ENCODE measurements at regions not wholly inside any gene's neighbourhood (a gene's known extent, or its start where the extent isn't known, plus 50 kb on each side); places are given as distances from the start of the nearest gene placed in this dataset.
"Not testable (repeated sequence)": the region's sequence is repeated elsewhere in the genome, so short reads cannot be mapped to it uniquely, and the experiment has no call there.

DNA sequence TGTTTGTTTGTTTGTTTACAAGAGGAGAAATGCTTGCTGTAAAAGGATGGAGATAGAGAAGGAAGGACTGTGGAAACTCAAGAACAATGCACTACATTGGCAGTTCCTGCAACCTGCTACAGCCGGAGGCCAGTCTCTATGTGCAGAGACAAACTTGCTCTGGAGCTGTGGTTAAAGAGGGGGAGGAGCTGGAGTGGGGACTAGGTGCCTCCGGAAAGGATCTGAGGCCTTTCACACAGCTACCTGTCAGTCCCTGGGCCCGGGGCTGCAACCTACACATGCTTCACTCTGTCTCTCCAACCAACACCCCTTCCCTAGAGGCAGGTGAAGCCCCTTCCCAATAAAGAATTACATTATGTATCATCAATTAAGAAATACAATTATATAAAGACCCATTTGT, 1234.0 kb upstream of the ZEB2 start:
- no peak for DNase-seq (ENCODE audit: low read depth in 3 of 3)

DNA sequence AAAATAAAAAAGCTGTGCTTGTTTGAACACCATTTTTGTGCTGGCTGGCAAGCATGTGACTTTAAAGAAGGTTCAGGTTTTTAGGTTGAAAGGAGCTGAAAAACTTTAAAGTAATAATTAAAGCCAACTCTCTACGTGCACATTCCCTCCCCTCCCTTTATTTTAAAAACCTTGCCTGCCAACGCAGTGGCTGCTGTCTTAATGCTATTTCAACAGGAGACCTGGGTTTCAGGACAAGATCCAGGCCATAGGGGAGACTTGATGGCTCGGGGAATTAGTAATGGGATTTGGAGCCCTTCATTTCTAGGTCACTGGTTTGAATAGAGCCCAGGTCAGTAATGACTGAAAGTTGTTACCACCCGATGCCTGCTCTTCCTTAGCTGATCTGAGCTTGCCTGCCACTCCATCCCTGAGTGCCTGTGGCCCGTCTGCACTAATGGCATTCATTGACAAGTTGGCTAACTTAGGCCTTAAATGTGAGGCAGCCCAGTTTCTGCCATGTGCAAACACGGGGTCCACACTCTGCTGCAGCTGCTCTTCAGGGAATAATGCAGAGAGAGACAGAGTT, 1233.2 kb upstream of the ZEB2 start:
- DNase-seq (ENCODE audit: low read depth in 3 of 3): no peak

GRCh38 chr2:145752091-145752806, 1232.3 kb upstream of the ZEB2 start:
- DNase-seq (ENCODE audit: low read depth in 3 of 3): no peak

DNA sequence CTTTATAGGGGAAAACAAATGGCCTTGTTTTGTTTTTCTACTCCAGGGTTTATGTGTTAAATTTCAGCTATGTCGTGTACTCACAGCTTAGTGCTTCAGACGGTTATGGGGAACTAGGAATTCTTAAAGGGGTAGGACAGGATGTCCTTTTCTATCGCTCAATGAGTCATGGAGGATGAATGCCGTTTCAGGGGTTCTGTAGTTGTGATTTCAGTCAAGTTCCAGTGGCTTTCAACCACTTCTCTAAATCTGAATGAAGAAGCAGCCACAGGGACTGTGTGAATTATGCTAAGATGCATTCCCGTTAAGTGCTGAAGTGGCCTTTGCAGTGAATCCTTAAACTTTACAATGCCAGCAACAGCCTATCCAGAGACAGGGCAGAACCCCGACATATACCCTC, 1231.7 kb upstream of the ZEB2 start:
- DNase-seq (ENCODE audit: low read depth in 3 of 3): no peak

- no peak for DNase-seq (ENCODE audit: low read depth in 3 of 3)
Observed at GRCh38 chr2:145751155-145751554, 1231.2 kb upstream of the ZEB2 start.

GRCh38 chr2:145750612-145751011, 1230.7 kb upstream of the ZEB2 start:
- no peak for DNase-seq (ENCODE audit: low read depth in 3 of 3)

DNA sequence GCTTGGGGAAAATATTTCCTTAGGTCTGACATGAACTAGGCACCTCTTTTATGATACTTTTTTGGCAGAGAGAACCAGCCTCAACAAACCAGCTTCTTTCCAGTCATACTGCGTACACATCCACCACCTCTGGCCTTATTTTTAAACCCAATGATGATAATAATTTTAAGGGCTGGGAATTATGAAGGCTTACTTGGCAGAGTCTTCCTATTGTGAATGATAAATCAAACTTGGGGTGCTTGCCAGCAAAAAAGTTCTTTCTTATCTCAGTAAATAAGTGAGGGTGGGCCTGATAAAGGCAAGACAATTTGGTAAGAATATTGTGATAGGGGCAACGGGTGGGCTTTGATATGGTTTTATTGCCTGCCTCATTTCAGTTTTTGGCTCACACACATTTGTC, 1230.2 kb upstream of the ZEB2 start:
- no peak for DNase-seq (ENCODE audit: low read depth in 3 of 3)

DNA sequence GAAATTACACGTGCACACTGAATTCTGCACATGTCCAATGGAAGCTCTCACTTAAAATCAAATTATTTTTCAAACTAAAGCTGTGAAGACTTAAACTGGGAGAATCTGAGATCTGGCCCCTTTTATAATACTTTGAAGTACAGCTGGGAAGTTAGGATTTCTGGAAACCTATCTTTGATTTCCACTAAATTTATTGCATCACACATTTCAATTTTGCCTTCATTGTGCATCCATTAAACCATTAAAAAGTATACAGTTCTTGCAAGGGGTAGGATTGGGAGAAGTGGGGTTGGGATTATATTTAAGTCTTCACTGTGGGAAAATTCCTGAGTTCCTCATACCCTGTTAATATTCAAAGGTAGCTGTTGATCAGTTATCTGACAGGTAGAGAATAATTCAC, 1229.6 kb upstream of the ZEB2 start:
- no peak for DNase-seq (ENCODE audit: low read depth in 3 of 3)

- no peak for DNase-seq (ENCODE audit: low read depth in 3 of 3)
Observed at GRCh38 chr2:145748927-145749326, 1229.0 kb upstream of the ZEB2 start.

DNA sequence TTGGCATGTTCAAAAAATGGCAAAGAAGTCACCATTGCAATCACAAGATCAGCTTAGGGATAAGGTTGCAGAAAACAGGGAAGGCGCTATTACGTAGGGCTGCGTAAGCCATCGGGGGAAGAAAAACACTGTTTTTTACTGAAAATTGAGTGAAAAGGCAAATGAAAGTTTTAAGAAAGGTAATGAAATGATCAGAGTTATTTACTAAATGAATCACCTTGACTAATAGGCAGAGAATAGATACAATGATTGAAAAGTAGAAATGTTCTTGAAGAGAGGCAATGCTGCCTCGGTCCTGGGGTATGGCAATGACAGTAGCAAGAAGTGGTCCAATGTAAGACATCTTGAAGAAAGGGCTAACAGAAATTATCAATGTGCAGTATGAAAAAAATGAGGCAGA, 1227.8 kb upstream of the ZEB2 start:
- DNase-seq (ENCODE audit: low read depth in 3 of 3): no peak

- not testable (repeated sequence) for DNase-seq (ENCODE audit: low read depth in 3 of 3)
Observed at GRCh38 chr2:145745387-145745721, 1225.4 kb upstream of the ZEB2 start.

DNA sequence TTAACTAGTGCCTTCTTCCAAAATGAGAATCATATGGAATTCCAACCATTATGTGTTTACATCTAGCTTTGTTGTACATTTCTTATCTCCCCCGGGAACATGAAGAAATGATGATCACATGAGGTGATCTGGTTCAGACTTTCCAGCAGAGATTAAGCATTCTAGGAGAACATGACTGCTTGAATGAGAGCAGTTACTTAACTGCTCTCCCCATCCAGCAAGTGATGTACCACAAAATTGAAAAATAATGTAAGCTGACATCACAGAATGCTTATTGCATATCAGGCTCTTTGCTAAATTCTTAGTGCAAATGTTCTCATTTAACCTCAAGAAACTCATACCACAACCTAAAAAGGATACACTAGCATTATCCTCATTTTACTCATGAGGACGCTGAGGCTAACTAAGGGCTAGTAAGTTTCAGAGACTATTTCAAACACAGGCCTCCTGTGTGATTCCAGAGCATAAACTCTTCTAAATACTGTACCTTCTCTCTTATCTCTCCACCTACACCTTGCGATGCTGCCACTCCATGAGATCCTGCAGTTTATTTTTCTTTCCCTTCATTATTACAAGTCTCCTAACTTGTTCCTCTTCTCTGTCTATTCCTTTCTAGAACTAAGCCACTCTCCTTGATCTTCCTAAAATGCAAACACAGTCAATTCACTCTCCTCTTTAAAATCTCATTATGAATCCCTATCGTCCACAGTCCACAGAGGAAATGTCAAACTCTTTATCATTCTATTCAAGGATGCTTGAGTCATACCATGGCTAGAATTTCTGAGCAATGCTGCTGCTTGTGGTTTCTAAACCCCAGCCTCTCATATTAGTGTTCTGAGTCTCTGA, 1224.8 kb upstream of the ZEB2 start:
- no peak for DNase-seq (ENCODE audit: low read depth in 3 of 3)

DNA sequence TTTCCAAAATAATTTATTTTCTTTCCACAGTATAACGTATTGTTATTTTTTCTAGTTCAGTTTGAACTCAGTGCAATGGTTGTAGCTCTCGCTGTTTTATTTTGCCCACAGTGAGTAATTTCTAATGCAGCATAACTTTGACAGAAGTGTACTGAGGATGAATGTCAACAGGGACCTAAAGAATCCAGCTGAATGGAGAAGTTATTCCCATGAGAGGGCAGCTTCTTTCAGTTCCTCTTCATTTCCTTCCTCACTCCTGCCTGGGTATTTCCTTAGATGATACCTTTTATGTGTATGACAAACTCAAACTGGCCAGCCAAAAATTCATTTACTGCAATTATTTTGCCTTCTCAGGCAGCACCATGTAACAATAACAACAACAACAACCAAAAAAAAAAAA, 1223.1 kb upstream of the ZEB2 start:
- DNase-seq (ENCODE audit: low read depth in 3 of 3): no peak

DNA sequence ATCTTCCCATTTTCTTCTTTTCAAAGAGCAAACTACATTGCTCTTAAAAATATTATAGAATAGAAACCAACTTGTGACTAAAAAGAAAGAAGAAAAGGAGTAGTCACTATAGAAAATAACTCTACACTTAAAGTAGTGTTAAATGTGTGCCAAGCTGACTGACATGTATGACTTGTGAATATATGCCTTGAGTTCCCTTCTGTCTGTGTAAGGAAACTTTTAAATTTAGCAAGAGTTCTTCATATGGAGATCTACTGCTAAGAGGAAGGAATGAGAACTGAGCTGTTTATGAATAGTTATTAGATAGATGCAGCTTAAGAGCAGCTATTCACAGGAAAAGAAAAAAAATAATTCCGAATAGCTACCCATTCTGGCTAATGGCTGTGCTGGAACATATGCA, 1221.7 kb upstream of the ZEB2 start:
- DNase-seq (ENCODE audit: low read depth in 3 of 3): no peak

DNA sequence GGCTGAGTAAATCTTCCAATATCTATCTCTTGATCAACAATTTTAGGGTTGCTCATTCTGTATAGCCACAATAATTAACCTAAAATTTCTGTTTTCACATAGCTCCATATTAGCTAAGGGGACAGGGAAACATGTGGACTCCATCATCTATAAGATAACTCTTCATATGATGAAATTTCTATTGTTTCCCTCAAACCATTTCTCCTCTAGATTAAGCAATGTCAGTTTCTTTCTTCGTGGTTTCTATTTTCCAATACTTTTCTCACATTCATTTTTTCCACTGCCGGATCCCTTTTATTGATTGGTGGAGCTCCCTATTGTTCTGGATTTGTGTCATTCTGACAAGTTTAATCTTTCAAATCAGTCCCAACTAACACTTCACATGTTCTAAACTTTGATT, 1221.3 kb upstream of the ZEB2 start:
- DNase-seq (ENCODE audit: low read depth in 3 of 3): no peak

DNA sequence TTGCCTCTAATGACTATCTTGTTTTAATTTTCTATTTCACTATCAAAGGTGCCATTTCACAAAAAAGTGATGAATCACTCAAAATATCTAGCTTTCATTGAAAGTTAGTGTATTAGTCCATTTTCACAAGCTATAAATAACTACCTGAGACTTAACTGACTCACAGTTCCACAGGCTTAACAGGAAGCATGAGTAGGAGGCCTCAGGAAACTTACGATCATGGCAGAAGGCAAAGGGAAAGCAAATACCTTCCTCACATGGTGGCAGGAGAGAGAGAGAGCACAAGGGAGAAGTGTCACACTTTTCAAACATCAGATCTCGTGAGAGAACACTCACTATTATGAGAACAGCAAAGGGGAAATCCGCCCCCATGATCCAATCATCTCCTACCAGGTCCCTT, 1220.4 kb upstream of the ZEB2 start:
- DNase-seq (ENCODE audit: low read depth in 3 of 3): no peak

DNA sequence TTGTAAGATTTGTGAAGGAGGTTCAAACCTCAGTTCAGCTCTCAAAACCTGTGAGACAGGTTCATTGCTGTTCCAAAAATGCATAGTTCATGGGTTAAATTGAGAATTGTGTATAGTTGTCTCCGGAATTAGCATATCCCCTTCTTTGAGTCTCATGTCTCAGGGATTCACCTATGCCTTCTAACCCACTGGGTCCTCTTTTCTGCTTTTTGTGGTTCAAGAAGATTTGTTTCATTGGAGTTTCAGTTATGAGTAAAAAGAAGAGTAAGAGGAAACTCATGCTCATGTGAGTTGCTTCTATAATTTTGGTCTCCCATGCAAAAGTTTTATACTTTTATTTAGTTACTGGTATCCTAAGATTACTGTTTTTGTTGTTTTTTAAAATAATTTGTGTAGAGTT, 1219.8 kb upstream of the ZEB2 start:
- DNase-seq (ENCODE audit: low read depth in 3 of 3): no peak

- DNase-seq (ENCODE audit: low read depth in 3 of 3): no peak
Observed at GRCh38 chr2:145736871-145737270, 1217.0 kb upstream of the ZEB2 start.

DNA sequence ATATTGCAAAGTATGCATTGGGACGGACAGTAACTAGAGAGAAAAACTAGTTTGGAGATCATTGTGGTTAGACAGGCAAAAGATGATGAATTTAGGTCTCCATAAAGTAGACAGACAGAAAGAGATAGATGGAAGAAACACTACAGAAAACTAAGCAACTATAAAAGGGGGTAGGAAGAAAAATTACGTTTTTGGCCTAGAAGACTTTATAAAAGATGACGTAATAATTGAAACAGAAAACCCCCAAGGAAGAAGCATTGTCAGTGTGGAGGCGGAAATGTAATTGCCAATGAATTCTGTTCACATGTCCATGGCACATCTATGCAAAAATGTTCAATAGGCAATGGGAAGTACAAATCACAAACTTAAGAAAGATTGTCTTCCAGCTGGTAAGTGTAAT, 1211.5 kb upstream of the ZEB2 start:
- DNase-seq (ENCODE audit: low read depth in 3 of 3): no peak

GRCh38 chr2:145729993-145730770, 1210.3 kb upstream of the ZEB2 start:
- DNase-seq (ENCODE audit: low read depth in 3 of 3): no peak

GRCh38 chr2:145729481-145729880, 1209.6 kb upstream of the ZEB2 start:
- no peak for DNase-seq (ENCODE audit: low read depth in 3 of 3)

- no peak for DNase-seq (ENCODE audit: low read depth in 3 of 3)
Observed at GRCh38 chr2:145728511-145728910, 1208.6 kb upstream of the ZEB2 start.
